Stomach (tissue), 4 donors: ENCODE measurements at regions not wholly inside any gene's neighbourhood (a gene's known extent, or its start where the extent isn't known, plus 50 kb on each side); places are given as distances from the start of the nearest gene placed in this dataset.

ENCODE experiments used
- CTCF ChIP-seq, 7 experiments: fragments of 450-650 bp in 4 of 7; fragments of 200-600 bp in 3 of 7; sonication (generic) in 3 of 7; IDR thresholded peaks; one replicate each; pipeline ENCODE4 v1.5.1; 2016 to 2019; ENCODE audit warnings: antibody characterized with exemption in 7 of 7, control low read depth in 2 of 7, mild to moderate bottlenecking in 1 of 7
- POLR2A ChIP-seq, 4 donors: fragments of 450-650 bp; IDR thresholded peaks; one replicate each; pipeline ENCODE4 v1.6.1; 2016; ENCODE audit warnings: antibody characterized with exemption in 4 of 4, control low read depth in 2 of 4, mild to moderate bottlenecking in 1 of 4, moderate library complexity in 1 of 4
- POLR2AphosphoS5 ChIP-seq, 3 donors: sonication (generic); formaldehyde crosslinking; IDR thresholded peaks; one replicate each; pipeline ENCODE4 v1.6.1; 2016; ENCODE audit warnings: antibody characterized with exemption in 3 of 3

- no peak for TF ChIP-seq POLR2A (IDR thresholded peaks at IDR 0.05)
- TF ChIP-seq CTCF (IDR thresholded peaks at IDR 0.05): no peak
- no peak for TF ChIP-seq POLR2AphosphoS5 (IDR thresholded peaks at IDR 0.05)
Observed at GRCh38 chr6:26269531-26270485, 95.2 kb upstream of the BTN3A2 start.
